Activated T-helper 2 cell treated with anti-CD3 and anti-CD28 coated beads, Interferon-gamma antibody, Interleukin-2, Interleukin-4, amounts not matched to agents 10 μg/mL and 5 μg/mL and 100 μg/mL, durations not matched to agents 14 hours and 24 hours and 36 hours (primary cell): ENCODE measurements at regions not wholly inside any gene's neighbourhood (a gene's known extent, or its start where the extent isn't known, plus 50 kb on each side); places are given as distances from the start of the nearest gene placed in this dataset.

Source experiments
- DNase-seq: peaks from one replicate; pipeline ENCODE4 v3.0.0; 2021; ENCODE audit warnings: low spot score
- H3K27ac Mint-ChIP-seq: one replicate; pipeline ENCODE4 v1.8.0; 2021; ENCODE audit warnings: mixed read lengths
- H3K27me3 Mint-ChIP-seq: one replicate; pipeline ENCODE4 v1.8.0; 2021; ENCODE audit warnings: low read depth, mixed read lengths
- H3K36me3 Mint-ChIP-seq: one replicate; pipeline ENCODE4 v1.8.0; 2021; ENCODE audit warnings: low read depth, mixed read lengths
- H3K4me1 Mint-ChIP-seq: one replicate; pipeline ENCODE4 v1.8.0; 2021; ENCODE audit warnings: low read depth, mixed read lengths
- H3K4me3 Mint-ChIP-seq: one replicate; pipeline ENCODE4 v1.8.0; 2021; ENCODE audit warnings: low read depth, mild to moderate bottlenecking, moderate library complexity, mixed read lengths
- H3K9me3 Mint-ChIP-seq: one replicate; pipeline ENCODE4 v1.8.0; 2021; ENCODE audit warnings: mixed read lengths
- intact Hi-C: fragments of 100-400 bp; cut with micrococcal nuclease; formaldehyde crosslinking; loops from one replicate; pipeline ENCODE4 v1.15.1; 2023

GRCh38 chr4:149296503-149296902 lies 519.1 kb downstream of the IQCM start:
- DNase-seq = no peak
- intact Hi-C loops = no loop called here
- no peak overlapping the region for H3K4me3 Mint-ChIP-seq
- no peaks in the 10 kb centered on the region for H3K36me3 Mint-ChIP-seq
- H3K9me3 Mint-ChIP-seq = no peaks in the 10 kb centered on the region
- no peaks in the 10 kb centered on the region for H3K27me3 Mint-ChIP-seq
- H3K27ac Mint-ChIP-seq = no peak overlapping the region
- no peaks in the 10 kb centered on the region for H3K4me1 Mint-ChIP-seq

- DNase-seq = no peak
- H3K4me1 Mint-ChIP-seq = no peaks in the 10 kb centered on the region
- no peaks in the 10 kb centered on the region for H3K36me3 Mint-ChIP-seq
- H3K27me3 Mint-ChIP-seq = no peaks in the 10 kb centered on the region
- H3K9me3 Mint-ChIP-seq = no peaks in the 10 kb centered on the region
- H3K27ac Mint-ChIP-seq = no peak overlapping the region
- intact Hi-C loops = no loop called here
- no peak overlapping the region for H3K4me3 Mint-ChIP-seq
Measured at GRCh38 chr4:149296084-149296483, 519.6 kb downstream of the IQCM start.

GRCh38 chr4:149294601-149295000 lies 521.0 kb downstream of the IQCM start:
- Mint-ChIP-seq H3K27me3 (no peaks in the 10 kb centered on the region), H3K9me3 (no peaks in the 10 kb centered on the region), H3K4me3 (no peak overlapping the region), H3K27ac (no peak overlapping the region), H3K4me1 (no peaks in the 10 kb centered on the region), H3K36me3 (no peaks in the 10 kb centered on the region)
- no peak for DNase-seq
- intact Hi-C loops = no loop called here

GRCh38 chr4:149293046-149293649 lies 522.5 kb downstream of the IQCM start:
- intact Hi-C loops = no loop called here
- H3K27me3 Mint-ChIP-seq = no peaks in the 10 kb centered on the region
- no peaks in the 10 kb centered on the region for H3K4me1 Mint-ChIP-seq
- H3K4me3 Mint-ChIP-seq = no peak overlapping the region
- H3K36me3 Mint-ChIP-seq = no peaks in the 10 kb centered on the region
- no peak for DNase-seq
- H3K27ac Mint-ChIP-seq = no peak overlapping the region
- no peaks in the 10 kb centered on the region for H3K9me3 Mint-ChIP-seq

- Mint-ChIP-seq H3K27ac (no peak overlapping the region), H3K4me3 (no peak overlapping the region), H3K9me3 (no peaks in the 10 kb centered on the region), H3K36me3 (no peaks in the 10 kb centered on the region), H3K4me1 (no peaks in the 10 kb centered on the region), H3K27me3 (no peaks in the 10 kb centered on the region)
- no peak for DNase-seq
- intact Hi-C loops = no loop called here
Measured at GRCh38 chr4:149292425-149293007, 523.1 kb downstream of the IQCM start.

- Mint-ChIP-seq H3K36me3 (no peaks in the 10 kb centered on the region), H3K27me3 (no peaks in the 10 kb centered on the region), H3K4me3 (no peak overlapping the region), H3K4me1 (no peaks in the 10 kb centered on the region), H3K27ac (no peak overlapping the region), H3K9me3 (no peaks in the 10 kb centered on the region)
- intact Hi-C loops = no loop called here
- DNase-seq = no peak
Measured at GRCh38 chr4:149291463-149291862, 524.2 kb downstream of the IQCM start.

- no peaks in the 10 kb centered on the region for H3K4me1 Mint-ChIP-seq
- no peaks in the 10 kb centered on the region for H3K27me3 Mint-ChIP-seq
- H3K27ac Mint-ChIP-seq = no peak overlapping the region
- H3K36me3 Mint-ChIP-seq = no peaks in the 10 kb centered on the region
- H3K4me3 Mint-ChIP-seq = no peak overlapping the region
- intact Hi-C loops = no loop called here
- no peak for DNase-seq
- no peaks in the 10 kb centered on the region for H3K9me3 Mint-ChIP-seq
Measured at GRCh38 chr4:149280806-149281205, 534.8 kb downstream of the IQCM start.

GRCh38 chr4:149279776-149280175 lies 535.9 kb downstream of the IQCM start:
- no peaks in the 10 kb centered on the region for H3K9me3 Mint-ChIP-seq
- intact Hi-C loops = no loop called here
- no peak for DNase-seq
- H3K4me3 Mint-ChIP-seq = no peak overlapping the region
- no peaks in the 10 kb centered on the region for H3K27me3 Mint-ChIP-seq
- no peak overlapping the region for H3K27ac Mint-ChIP-seq
- no peaks in the 10 kb centered on the region for H3K36me3 Mint-ChIP-seq
- no peaks in the 10 kb centered on the region for H3K4me1 Mint-ChIP-seq

- no peaks in the 10 kb centered on the region for H3K36me3 Mint-ChIP-seq
- no peaks in the 10 kb centered on the region for H3K9me3 Mint-ChIP-seq
- H3K4me1 Mint-ChIP-seq = no peaks in the 10 kb centered on the region
- no peak overlapping the region for H3K27ac Mint-ChIP-seq
- intact Hi-C loops = no loop called here
- H3K27me3 Mint-ChIP-seq = no peaks in the 10 kb centered on the region
- no peak overlapping the region for H3K4me3 Mint-ChIP-seq
- no peak for DNase-seq
Measured at GRCh38 chr4:149279331-149279730, 536.3 kb downstream of the IQCM start.

- Mint-ChIP-seq H3K4me1 (no peaks in the 10 kb centered on the region), H3K4me3 (no peak overlapping the region), H3K27me3 (no peaks in the 10 kb centered on the region), H3K9me3 (no peaks in the 10 kb centered on the region), H3K27ac (no peak overlapping the region), H3K36me3 (no peaks in the 10 kb centered on the region)
- no peak for DNase-seq
- intact Hi-C loops = no loop called here
Measured at GRCh38 chr4:149277705-149278104, 537.9 kb downstream of the IQCM start.

GRCh38 chr4:149269835-149270234 lies 545.8 kb downstream of the IQCM start:
- Mint-ChIP-seq H3K4me1 (no peaks in the 10 kb centered on the region), H3K9me3 (no peaks in the 10 kb centered on the region), H3K27ac (no peak overlapping the region), H3K36me3 (no peaks in the 10 kb centered on the region), H3K27me3 (no peaks in the 10 kb centered on the region), H3K4me3 (no peak overlapping the region)
- intact Hi-C loops = no loop called here
- no peak for DNase-seq

- no peak overlapping the region for H3K4me3 Mint-ChIP-seq
- no peaks in the 10 kb centered on the region for H3K27me3 Mint-ChIP-seq
- no peaks in the 10 kb centered on the region for H3K4me1 Mint-ChIP-seq
- intact Hi-C loops = no loop called here
- no peaks in the 10 kb centered on the region for H3K36me3 Mint-ChIP-seq
- no peak overlapping the region for H3K27ac Mint-ChIP-seq
- H3K9me3 Mint-ChIP-seq = no peaks in the 10 kb centered on the region
- DNase-seq = no peak
Measured at GRCh38 chr4:149266301-149266700, 549.3 kb downstream of the IQCM start.

GRCh38 chr4:149265645-149266044 lies 550.0 kb downstream of the IQCM start:
- no peaks in the 10 kb centered on the region for H3K4me1 Mint-ChIP-seq
- no peaks in the 10 kb centered on the region for H3K36me3 Mint-ChIP-seq

More at GRCh38 chr4:149265645-149266044, 550.0 kb downstream of the IQCM start:
- Mint-ChIP-seq H3K9me3 (no peaks in the 10 kb centered on the region), H3K27ac (no peak overlapping the region), H3K27me3 (no peaks in the 10 kb centered on the region), H3K4me3 (no peak overlapping the region)
- intact Hi-C loops = no loop called here
- DNase-seq = no peak
